GM18499 (cell line): ENCODE measurements at regions not wholly inside any gene's neighbourhood (a gene's known extent, or its start where the extent isn't known, plus 50 kb on each side); places are given as distances from the start of the nearest gene placed in this dataset.
"Not testable (repeated sequence)": the region's sequence is repeated elsewhere in the genome, so short reads cannot be mapped to it uniquely, and the experiment has no call there.

Source experiments
- ATAC-seq: cut with Tn5 transposase; IDR thresholded peaks from one replicate; pipeline ENCODE4 v1.9.1; 2021; ENCODE audit warnings: moderate number of reproducible peaks; ENCODE audit not compliant: insufficient read depth, unreplicated experiment

- no peak for ATAC-seq
Observed at GRCh38 chr6:14573267-14573666, 455.7 kb downstream of the CD83 start.

- no peak for ATAC-seq
Observed at GRCh38 chr6:14573703-14574290, 456.2 kb downstream of the CD83 start.

- ATAC-seq = no peak
Observed at GRCh38 chr6:14575961-14576360, 458.4 kb downstream of the CD83 start.

GRCh38 chr6:14578994-14579393, 461.4 kb downstream of the CD83 start:
- no peak for ATAC-seq

- ATAC-seq = no peak
Observed at GRCh38 chr6:14582749-14583148, 465.2 kb downstream of the CD83 start.

GRCh38 chr6:14583826-14584225, 466.3 kb downstream of the CD83 start:
- no peak for ATAC-seq

- no peak for ATAC-seq
Observed at GRCh38 chr6:14584450-14584849, 466.9 kb downstream of the CD83 start.

- ATAC-seq = no peak
Observed at GRCh38 chr6:14585689-14586088, 468.1 kb downstream of the CD83 start.

GRCh38 chr6:14589175-14589574, 471.6 kb downstream of the CD83 start:
- ATAC-seq = no peak

- no peak for ATAC-seq
Observed at GRCh38 chr6:14590586-14590985, 473.0 kb downstream of the CD83 start.

GRCh38 chr6:14591998-14592397, 474.4 kb downstream of the CD83 start:
- no peak for ATAC-seq

- no peak for ATAC-seq
Observed at GRCh38 chr6:14593286-14593685, 475.7 kb downstream of the CD83 start.

- no peak for ATAC-seq
Observed at GRCh38 chr6:14595751-14596150, 478.2 kb downstream of the CD83 start.

GRCh38 chr6:14596410-14596809, 478.8 kb downstream of the CD83 start:
- ATAC-seq = no peak

- no peak for ATAC-seq
Observed at GRCh38 chr6:14597090-14597489, 479.5 kb downstream of the CD83 start.

GRCh38 chr6:14598017-14598864, 480.7 kb downstream of the CD83 start:
- ATAC-seq = no peak

GRCh38 chr6:14600306-14600705, 482.7 kb downstream of the CD83 start:
- ATAC-seq = not testable (repeated sequence)

GRCh38 chr6:14601490-14601889, 483.9 kb downstream of the CD83 start:
- ATAC-seq = no peak

- ATAC-seq = no peak
Observed at GRCh38 chr6:14606353-14606752, 488.8 kb downstream of the CD83 start.

- no peak for ATAC-seq
Observed at GRCh38 chr6:14610141-14610540, 492.6 kb downstream of the CD83 start.

- ATAC-seq = no peak
Observed at GRCh38 chr6:14612016-14612980, 494.7 kb downstream of the CD83 start.
